Progenitor cell of endocrine pancreas (in vitro differentiated cells): ENCODE measurements at regions not wholly inside any gene's neighbourhood (a gene's known extent, or its start where the extent isn't known, plus 50 kb on each side); places are given as distances from the start of the nearest gene placed in this dataset.
"Not testable (repeated sequence)": the region's sequence is repeated elsewhere in the genome, so short reads cannot be mapped to it uniquely, and the experiment has no call there.

Experiments
- DNase-seq: peaks from one replicate; pipeline ENCODE4 v3.0.0; 2021; ENCODE audit warnings: low spot score; ENCODE audit not compliant: unreplicated experiment
- H3K27ac Mint-ChIP-seq: 2 replicates; pipeline ENCODE4 v1.8.0; 2021; ENCODE audit warnings: mild to moderate bottlenecking, moderate library complexity, mixed read lengths
- H3K27me3 Mint-ChIP-seq: 2 replicates; pipeline ENCODE4 v1.8.0; 2021; ENCODE audit warnings: mixed read lengths
- H3K36me3 Mint-ChIP-seq: 2 replicates; pipeline ENCODE4 v1.8.0; 2022; ENCODE audit warnings: mixed read lengths; ENCODE audit not compliant: insufficient read depth
- H3K4me1 Mint-ChIP-seq: 2 replicates; pipeline ENCODE4 v1.8.0; 2021; ENCODE audit warnings: low read depth, mixed read lengths
- H3K4me3 Mint-ChIP-seq: 2 replicates; pipeline ENCODE4 v1.8.0; 2021; ENCODE audit warnings: low read depth, mild to moderate bottlenecking, moderate library complexity, mixed read lengths
- H3K9me3 Mint-ChIP-seq: 2 replicates; pipeline ENCODE4 v1.8.0; 2021; ENCODE audit warnings: low read depth, mixed read lengths
- TF ChIP-seq, protein P1 (sequence below): fragments of 200-600 bp; sonication (generic); IDR thresholded peaks from one replicate; pipeline ENCODE4 v1.5.0; 2021; ENCODE audit warnings: antibody characterized with exemption, mild to moderate bottlenecking; ENCODE audit not compliant: unreplicated experiment

DNA sequence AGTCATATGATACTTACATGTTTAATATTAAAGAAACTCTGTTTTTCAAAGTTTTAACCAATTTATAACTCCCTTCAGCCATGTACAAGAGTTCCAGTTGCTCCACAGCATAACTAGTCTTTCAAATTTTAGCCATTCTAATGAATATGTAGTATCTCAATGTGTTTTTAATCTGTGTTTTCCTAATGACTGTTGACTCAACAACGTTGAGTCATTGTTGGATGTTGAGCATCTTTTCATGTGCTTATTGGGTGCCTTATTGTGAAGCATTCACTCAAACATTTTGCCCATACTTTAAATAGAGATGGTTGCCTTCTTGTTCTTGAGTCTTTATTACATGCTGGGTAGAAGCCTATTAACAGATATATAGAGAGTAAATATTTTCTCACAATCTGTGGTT, 240.2 kb upstream of the LYPLAL1 start:
- DNase-seq = no peak
- Mint-ChIP-seq H3K4me3 (no peak overlapping the region), H3K36me3 (peaks cover 6% of the 10 kb centered on the region), H3K9me3 (peaks cover 18% of the 10 kb centered on the region), H3K27ac (no peak overlapping the region), H3K4me1 (peaks cover 2% of the 10 kb centered on the region), H3K27me3 (peaks cover 4% of the 10 kb centered on the region)
- TF ChIP-seq, protein P1, sequence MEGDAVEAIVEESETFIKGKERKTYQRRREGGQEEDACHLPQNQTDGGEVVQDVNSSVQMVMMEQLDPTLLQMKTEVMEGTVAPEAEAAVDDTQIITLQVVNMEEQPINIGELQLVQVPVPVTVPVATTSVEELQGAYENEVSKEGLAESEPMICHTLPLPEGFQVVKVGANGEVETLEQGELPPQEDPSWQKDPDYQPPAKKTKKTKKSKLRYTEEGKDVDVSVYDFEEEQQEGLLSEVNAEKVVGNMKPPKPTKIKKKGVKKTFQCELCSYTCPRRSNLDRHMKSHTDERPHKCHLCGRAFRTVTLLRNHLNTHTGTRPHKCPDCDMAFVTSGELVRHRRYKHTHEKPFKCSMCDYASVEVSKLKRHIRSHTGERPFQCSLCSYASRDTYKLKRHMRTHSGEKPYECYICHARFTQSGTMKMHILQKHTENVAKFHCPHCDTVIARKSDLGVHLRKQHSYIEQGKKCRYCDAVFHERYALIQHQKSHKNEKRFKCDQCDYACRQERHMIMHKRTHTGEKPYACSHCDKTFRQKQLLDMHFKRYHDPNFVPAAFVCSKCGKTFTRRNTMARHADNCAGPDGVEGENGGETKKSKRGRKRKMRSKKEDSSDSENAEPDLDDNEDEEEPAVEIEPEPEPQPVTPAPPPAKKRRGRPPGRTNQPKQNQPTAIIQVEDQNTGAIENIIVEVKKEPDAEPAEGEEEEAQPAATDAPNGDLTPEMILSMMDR = no peak

- H3K4me1 Mint-ChIP-seq, H3K27me3 Mint-ChIP-seq, H3K4me3 Mint-ChIP-seq, DNase-seq, H3K27ac Mint-ChIP-seq, H3K36me3 Mint-ChIP-seq: not testable (repeated sequence)
- peaks cover 25% of the 10 kb centered on the region for H3K9me3 Mint-ChIP-seq
Observed at GRCh38 chr1:218935408-218935807, 238.3 kb upstream of the LYPLAL1 start.

GRCh38 chr1:218938259-218938658, 235.4 kb upstream of the LYPLAL1 start:
- Mint-ChIP-seq H3K4me1 (peaks cover 4% of the 10 kb centered on the region), H3K4me3 (no peak overlapping the region), H3K36me3 (peaks cover 6% of the 10 kb centered on the region), H3K9me3 (peaks cover 32% of the 10 kb centered on the region), H3K27me3 (no peaks in the 10 kb centered on the region), H3K27ac (no peak overlapping the region)
- no peak for DNase-seq
- TF ChIP-seq, protein P1 = no peak

GRCh38 chr1:218939095-218939494, 234.6 kb upstream of the LYPLAL1 start:
- TF ChIP-seq, protein P1 = no peak
- Mint-ChIP-seq H3K4me1 (peaks cover 4% of the 10 kb centered on the region), H3K27me3 (no peaks in the 10 kb centered on the region), H3K36me3 (peaks cover 5% of the 10 kb centered on the region), H3K9me3 (peaks cover 29% of the 10 kb centered on the region), H3K4me3 (no peak overlapping the region), H3K27ac (no peak overlapping the region)
- DNase-seq = no peak

GRCh38 chr1:218942431-218942830, 231.2 kb upstream of the LYPLAL1 start:
- Mint-ChIP-seq H3K4me1 (peaks cover 11% of the 10 kb centered on the region), H3K4me3 (no peak overlapping the region), H3K9me3 (peaks cover 18% of the 10 kb centered on the region), H3K27me3 (no peaks in the 10 kb centered on the region), H3K27ac (no peak overlapping the region), H3K36me3 (peaks cover 1% of the 10 kb centered on the region)
- TF ChIP-seq, protein P1 = no peak
- no peak for DNase-seq

GRCh38 chr1:218943371-218943770, 230.3 kb upstream of the LYPLAL1 start:
- H3K36me3 Mint-ChIP-seq = peaks cover 2% of the 10 kb centered on the region
- peaks cover 24% of the 10 kb centered on the region for H3K9me3 Mint-ChIP-seq
- DNase-seq = no peak
- no peaks in the 10 kb centered on the region for H3K27me3 Mint-ChIP-seq
- no peak overlapping the region for H3K27ac Mint-ChIP-seq
- H3K4me1 Mint-ChIP-seq = peaks cover 8% of the 10 kb centered on the region
- H3K4me3 Mint-ChIP-seq = no peak overlapping the region
- TF ChIP-seq, protein P1 = no peak
